PFSK-1 (cell line): ENCODE measurements at regions not wholly inside any gene's neighbourhood (a gene's known extent, or its start where the extent isn't known, plus 50 kb on each side); places are given as distances from the start of the nearest gene placed in this dataset.

Source experiments
- FOXP2 ChIP-seq: optimal IDR thresholded peaks from 2 replicates; pipeline ENCODE3; 2011; ENCODE audit warnings: borderline replicate concordance, control low read depth, inconsistent platforms; ENCODE audit not compliant: insufficient read depth; ENCODE audit errors: extremely low read length, extremely low read depth
- POLR2AphosphoS5 ChIP-seq: IDR thresholded peaks from 2 replicates; pipeline ENCODE4 v1.6.1; 2012; ENCODE audit warnings: low read depth, mild to moderate bottlenecking, control low read depth, low read length, moderate library complexity
- REST ChIP-seq, 2 experiments: IDR thresholded peaks; 2 replicates each; pipeline versions ENCODE4 v1.6.1 to v1.8.0; 2011 to 2012; ENCODE audit warnings: low read depth in 2 of 2, low read length in 2 of 2, control low read depth in 1 of 2, inconsistent platforms in 1 of 2, mild to moderate bottlenecking in 1 of 2, moderate library complexity in 1 of 2; ENCODE audit not compliant: insufficient read depth in 1 of 2
- SIN3A ChIP-seq: IDR thresholded peaks from 2 replicates; pipeline ENCODE4 v1.6.1; 2012; ENCODE audit warnings: mild to moderate bottlenecking, low read length, moderate library complexity, borderline replicate concordance; ENCODE audit not compliant: insufficient read depth
- TAF1 ChIP-seq: IDR thresholded peaks from 2 replicates; pipeline ENCODE4 v1.6.1; 2012; ENCODE audit warnings: low read length, control low read depth, borderline replicate concordance; ENCODE audit not compliant: insufficient read depth

- TF ChIP-seq TAF1 (no peak), POLR2AphosphoS5 (no peak), REST (IDR thresholded peaks at IDR 0.05; ENCODE audit: insufficient read depth in 1 of 2, low read depth in 2 of 2, low read length in 2 of 2) (no peak), SIN3A (no peak), FOXP2 (no peak)
Measured at GRCh38 chr19:32047788-32048187, 297.6 kb upstream of the ZNF507 start.
